ENCODE measurements at regions not wholly inside any gene's neighbourhood (a gene's known extent, or its start where the extent isn't known, plus 50 kb on each side); places are given as distances from the start of the nearest gene placed in this dataset.
"Not testable (repeated sequence)": the region's sequence is repeated elsewhere in the genome, so short reads cannot be mapped to it uniquely, and the experiment has no call there.

DNA sequence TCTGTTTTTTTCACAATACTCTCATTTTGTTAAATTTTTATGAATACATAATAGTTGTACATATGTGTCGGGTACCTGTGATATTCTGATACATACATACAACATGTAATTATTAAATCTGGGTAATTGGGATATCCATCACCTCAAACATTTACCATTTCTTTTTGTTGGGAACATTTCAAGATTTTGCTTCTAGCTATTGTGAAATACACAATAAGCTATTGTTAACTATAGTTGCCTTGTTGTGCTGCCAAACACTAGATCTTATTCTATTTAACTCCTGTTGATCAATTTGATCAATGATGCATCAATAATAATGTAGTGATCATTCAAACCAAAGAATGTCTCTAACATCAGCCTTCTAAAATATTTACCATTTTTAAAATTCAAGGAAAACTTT, 234.6 kb upstream of the NR5A2 start:
- no peak for DNase-seq (ENCODE audit: low read depth)

DNA sequence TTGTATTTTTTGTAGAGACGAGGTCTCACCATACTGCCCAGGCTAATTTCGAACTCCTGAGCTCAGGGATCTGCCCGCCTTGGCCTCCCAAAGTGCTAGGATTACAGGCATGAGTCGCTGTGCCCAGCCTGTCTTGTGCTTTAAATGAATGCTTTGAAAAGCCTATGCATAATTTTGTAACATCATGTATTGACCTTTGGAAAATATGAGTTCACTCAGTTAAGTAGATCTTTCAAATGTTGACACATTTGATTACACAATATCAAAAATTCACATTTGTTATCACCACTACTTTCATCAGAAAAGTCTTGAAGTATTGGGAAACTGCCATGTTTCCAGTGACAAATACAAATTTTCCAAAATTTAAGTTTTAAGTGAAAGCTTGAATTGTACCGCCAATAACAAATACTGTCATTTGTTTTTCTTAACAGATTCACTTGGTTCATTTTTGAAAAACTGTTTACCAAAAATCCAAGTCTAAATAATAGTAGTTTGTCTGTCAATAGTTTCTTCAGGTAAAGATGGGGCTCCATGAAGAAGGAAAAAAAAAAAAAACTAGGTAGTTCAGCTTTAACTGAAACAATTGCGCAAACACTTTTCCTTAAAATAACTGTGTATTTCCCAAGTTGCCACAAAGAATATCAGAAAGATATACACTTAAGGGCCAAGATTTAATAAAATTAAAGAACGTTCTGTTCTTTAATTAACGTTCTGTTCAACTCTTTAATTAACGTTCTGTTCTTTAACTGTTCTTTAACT, 233.2 kb upstream of the NR5A2 start:
- DNase-seq (ENCODE audit: low read depth): no peak

DNA sequence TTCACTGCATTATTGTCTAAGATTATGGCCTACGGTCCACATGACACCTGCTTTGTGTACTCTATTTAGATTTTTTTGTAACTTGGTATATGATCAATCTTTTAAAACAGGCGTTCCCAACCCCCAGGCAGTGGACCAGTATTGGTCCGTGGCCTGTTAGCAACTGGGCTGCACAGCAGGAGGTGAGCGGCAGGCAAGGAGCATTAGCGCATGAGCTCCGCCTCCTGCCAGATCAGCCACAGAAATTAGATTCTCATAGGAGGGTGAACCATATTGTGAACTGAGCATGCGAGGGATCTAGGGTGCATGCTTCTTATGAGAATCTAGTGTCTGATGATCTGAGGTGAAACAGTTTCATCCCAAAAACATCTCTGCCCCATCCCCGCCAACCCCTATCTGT, 228.4 kb upstream of the NR5A2 start:
- no peak for DNase-seq (ENCODE audit: low read depth)

DNA sequence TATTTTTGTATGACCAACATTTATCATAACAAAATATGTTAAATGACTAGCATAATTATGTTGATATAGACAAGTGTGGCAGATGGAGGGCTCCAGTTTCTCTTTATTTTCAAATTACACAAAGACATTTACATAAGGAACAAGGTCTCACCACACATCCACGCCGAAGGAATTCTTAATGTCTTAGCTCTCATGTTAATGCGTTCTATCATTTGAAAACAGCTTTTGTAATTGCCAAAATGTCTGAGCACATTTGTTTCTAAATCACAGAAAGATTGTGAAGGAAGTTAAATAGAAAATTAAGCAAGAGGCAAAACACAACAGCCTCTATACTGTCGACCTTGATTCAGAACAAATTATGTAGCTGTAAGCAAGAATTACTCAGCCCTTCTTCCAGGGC, 223.0 kb upstream of the NR5A2 start:
- no peak for DNase-seq (ENCODE audit: low read depth)

DNA sequence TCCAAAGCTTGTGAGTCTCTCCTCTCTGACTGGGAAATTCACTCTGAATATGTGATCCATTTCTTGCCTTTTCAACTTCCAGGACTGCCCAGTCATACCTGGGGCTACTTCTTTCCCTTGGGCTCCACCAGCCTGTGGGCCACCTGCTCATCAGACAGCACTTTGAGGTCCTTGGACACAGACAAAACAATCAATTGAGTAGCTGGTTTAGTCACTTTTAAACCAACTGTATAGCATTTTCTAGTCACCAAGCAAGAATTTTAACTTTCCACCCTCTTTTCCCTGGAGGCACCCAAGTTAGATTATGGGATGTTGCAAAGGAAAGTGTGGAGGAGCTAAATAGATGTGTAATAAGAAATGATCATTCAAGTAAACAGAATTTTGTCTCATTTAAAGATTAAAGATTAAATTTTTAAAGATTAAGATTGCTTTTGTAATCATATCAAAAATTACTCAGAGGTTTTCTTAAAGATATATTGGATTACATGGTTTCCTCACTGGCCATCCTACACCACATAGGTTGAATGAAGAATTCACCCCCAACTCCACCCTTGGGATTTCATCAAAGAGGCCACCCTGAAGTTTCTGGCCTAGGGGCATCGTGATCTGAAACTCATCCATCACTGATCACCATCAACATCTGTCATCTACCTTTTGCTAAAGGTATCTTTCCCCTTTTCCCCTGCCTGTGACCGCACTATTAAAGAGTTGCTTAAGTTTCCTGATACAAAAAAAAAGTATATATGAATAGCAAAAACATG, 219.2 kb upstream of the NR5A2 start:
- DNase-seq (ENCODE audit: low read depth): no peak

DNA sequence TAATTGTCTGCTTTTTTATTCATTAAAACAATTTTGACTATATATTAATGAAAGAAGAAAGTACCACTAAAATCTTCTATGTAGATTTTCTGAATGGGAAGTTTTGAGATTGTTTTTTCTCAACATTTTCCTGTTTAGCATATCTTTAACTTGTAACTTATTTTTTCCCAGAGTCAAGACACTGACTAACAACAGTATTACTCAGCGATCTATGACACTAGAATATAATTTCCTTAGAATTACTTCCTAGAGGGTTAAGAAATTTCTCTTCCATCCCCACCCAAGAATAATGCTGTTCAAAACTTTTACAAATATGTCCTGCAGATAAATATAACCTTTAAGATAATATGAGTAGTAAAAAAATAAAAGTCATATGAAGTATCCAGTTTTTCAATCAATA, 218.2 kb upstream of the NR5A2 start:
- DNase-seq (ENCODE audit: low read depth): no peak

DNA sequence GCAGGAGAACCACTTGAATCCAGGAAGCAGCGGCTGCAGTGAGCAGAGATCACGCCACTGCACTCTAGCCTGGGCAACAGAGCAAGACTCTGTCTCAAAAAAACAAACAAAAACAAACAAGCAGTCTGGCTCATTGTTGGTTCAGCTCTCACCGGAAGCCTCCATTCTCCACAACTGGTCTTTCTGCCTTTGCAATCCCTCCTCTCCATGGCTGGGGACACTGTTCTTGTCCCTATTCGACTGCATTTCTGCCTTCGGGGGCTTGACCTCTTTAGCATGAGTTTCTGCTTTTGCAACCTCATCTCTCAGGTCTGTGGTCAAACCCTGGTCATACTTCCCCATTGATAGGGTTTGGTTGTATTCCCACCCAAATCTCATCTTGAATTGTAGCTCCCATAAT, 216.3 kb upstream of the NR5A2 start:
- no peak for DNase-seq (ENCODE audit: low read depth)

DNA sequence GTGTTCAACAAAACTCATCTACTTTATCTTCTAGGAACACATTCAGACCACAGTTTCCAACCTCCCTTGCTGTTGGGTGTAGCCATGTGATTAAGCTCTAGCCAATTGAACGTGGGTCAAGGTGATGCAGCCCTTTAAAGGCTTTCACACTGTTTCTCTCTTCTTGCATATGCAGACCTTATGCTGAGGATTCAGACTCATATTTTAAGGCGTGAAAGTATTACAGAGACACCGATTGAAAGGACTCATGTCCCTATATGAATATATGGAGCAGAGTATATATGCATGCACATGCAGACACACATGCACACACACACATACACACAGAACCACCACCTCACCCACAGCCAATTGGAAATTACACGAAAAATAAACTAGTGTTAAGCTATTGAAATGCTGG, 214.3 kb upstream of the NR5A2 start:
- no peak for DNase-seq (ENCODE audit: low read depth)

DNA sequence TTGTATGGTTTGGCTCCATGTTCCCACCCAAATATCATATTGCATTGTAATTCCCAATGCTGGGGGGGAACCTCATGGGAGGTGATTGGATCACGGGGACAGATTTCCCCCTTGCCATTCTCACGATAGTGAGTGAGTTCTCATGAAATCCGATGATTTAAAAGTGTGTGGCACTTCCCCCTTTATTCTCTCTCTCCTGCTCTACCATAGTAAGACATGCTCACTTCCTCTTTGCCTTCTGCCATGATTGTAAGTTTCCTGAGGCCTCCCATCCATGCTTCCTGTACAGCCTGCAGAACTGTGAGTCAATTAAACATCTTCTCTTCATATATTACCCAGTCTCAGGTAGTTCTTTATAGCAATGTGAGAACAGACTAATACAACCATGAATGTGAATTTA, 211.6 kb upstream of the NR5A2 start:
- DNase-seq (ENCODE audit: low read depth): no peak

DNA sequence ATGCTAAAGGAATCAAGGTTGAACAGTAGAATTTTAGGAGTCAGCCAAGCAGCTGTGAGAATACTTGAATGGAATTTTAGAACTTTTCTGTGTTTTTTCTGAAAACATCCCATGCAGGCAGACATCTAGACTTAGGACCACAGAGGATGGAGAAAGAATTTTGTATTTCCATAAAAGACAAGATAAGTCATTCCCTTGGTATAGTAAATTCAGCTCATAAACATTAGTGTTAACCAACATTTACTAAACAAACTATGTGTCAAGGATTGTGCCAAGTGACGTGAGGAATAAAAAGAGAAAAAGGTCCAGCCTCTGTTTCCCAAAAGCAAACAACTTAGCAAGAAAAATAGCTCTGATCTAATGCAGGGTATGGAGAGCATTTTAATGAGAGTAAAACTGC, 210.2 kb upstream of the NR5A2 start:
- DNase-seq (ENCODE audit: low read depth): no peak

DNA sequence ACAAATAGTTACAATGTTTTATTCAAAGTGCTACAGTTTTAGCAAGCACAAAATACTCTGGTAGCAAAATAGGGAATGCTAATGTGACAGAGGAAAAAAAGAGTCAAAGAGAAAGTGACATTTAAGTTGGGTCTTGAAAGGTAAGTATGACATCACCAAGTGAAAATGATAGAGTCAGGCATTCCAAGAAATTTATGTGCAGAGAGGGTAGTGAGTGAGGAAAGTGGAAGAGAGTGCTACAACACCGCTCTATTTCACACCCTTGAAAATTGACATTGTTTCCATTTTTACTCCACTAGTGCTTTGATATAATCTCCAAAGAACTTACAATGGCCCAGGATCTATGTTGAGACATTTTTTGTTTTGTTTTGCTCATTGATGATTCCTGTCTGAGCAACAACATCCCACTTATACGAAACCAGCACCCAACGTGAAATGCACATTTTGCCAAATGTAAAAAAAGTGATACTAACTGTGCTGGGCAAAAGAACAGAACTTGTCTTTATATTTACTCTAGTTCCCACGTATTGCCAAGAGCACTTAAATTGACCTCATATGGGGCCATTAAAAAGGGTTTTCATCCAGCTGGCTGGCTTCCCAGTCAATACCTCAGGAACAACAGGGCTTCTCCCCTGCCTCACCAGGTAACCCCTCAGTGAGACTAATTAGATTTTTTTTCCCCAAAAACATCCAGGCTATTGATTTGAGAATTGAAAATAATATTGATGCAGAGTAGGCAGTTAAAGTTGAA, 206.3 kb upstream of the NR5A2 start:
- DNase-seq (ENCODE audit: low read depth): no peak

DNA sequence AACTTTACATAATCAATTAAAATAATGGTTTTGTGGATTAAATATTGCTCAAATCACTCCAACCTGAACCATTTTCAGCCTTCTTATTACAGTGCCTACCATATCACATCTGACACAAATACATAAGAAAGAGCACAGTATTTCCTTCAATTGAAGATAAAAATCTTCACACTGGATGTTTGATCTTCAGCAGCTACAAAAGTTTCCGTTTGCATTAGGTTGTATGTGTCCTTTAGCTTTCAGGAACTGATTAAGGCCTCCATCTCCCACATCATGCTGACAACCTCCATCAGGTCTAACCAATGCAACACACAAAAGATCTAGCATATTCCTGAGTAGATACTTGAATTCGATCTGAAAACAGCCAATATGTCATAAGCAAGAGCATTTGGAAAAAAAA, 195.1 kb upstream of the NR5A2 start:
- no peak for DNase-seq (ENCODE audit: low read depth)

DNA sequence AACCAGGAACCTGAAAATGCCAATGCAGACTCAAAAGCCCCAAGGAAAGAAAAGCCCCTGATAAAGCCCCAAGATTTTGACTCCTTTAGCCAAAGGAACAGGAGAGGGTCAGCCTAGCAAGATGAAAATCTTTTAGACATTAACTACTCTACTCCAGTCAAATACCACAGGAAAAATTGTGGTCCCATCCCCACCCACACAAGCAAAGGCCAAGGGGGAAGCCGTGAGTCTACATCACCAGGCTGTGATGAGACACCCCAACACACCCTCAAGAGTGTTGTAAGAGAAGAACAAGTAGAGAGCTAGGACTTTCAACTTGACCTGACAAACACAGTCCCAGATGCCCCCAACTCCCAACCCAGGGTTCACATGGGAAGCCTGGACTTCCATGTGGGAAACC, 192.8 kb upstream of the NR5A2 start:
- DNase-seq (ENCODE audit: low read depth): no peak

DNA sequence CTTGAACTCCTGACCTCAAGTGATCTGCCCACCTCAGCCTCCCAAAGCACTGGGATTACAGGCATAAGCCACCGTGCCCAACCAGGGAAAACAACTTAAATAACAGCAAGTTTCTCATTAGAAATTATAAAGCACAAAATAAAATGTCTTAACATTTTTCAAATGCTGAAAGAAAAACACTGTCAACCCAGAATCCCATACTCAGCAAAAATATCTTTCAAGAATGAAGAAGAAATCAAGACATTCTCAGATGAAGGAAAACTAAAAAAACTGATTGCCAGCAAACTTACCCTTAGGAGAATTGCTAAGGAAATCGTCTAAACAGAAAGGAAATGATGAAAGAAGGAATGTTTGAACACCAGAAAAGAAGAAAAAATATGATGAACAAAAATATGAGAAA, 191.1 kb upstream of the NR5A2 start:
- no peak for DNase-seq (ENCODE audit: low read depth)

DNA sequence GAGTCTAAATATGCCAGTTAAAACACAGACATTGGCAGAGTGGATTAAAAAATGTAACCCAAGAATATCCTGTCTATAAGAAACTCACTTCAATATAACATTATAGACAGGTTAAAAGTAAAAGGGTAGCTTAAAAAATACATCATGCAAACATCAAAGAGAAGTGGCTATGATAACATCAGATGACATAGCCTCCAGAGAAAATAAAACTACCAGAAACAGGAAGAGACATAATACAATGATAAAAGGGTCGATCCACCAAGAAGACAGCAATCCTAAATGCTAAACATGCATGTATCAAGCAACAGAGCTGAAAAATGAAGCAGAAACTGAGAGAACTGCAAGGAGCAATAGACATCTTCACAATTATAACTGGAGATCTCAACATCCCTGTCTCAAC, 190.2 kb upstream of the NR5A2 start:
- no peak for DNase-seq (ENCODE audit: low read depth)

DNA sequence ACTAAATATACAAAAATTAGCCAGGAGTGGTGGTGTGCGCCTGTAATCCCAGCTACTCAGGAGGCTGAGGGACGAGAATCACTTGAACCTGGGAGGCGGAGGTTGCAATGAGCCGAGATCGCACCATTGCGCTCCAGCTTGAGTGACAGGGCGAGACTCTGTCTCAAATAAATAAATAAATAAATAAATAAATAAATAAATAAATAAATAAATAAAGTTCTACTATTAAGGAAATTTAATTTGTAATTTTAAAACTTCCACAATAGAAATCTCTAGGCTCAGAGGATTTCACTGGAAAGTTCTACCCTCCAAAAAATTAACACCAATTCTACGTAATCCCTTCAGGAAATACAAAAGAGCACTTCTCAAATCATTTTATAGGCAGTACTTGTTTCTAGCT, 187.9 kb upstream of the NR5A2 start:
- DNase-seq (ENCODE audit: low read depth): not testable (repeated sequence)

DNA sequence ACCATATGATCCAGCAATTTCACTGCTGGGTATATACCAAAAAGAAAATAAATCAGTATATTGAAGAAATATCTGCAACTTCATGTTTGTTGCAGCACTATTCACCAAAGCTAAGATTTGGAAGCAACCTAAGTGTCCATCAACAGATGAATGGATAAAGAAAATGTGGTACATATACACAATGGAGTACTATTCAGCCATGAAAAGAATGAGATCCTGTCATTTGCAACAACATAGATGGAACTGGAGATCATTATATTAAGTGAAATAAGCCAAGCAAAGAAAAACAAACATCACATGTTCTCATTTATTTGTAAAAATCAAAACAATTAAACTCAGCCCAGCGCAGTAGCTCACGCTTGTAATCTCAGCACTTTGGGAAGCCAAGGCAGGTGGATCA, 184.4 kb upstream of the NR5A2 start:
- not testable (repeated sequence) for DNase-seq (ENCODE audit: low read depth)

DNA sequence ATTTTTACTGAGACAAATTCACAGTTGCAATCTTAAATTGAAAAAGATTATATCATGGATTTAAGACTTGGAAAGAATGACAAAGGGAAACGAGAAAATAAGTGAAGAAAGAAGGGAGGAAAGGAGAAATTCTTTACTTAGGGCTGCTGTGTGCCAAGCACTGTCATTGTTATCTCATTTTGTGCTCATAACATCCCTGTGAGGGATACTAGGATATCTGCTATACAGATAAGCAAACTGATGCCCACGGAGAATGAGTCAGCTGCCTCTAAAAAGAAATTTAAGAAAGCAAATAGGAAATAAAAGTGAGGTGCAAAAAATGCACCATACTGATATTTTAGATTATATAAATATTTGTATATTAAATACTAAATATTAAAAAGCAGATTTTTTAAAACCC, 183.6 kb upstream of the NR5A2 start:
- DNase-seq (ENCODE audit: low read depth): no peak

DNA sequence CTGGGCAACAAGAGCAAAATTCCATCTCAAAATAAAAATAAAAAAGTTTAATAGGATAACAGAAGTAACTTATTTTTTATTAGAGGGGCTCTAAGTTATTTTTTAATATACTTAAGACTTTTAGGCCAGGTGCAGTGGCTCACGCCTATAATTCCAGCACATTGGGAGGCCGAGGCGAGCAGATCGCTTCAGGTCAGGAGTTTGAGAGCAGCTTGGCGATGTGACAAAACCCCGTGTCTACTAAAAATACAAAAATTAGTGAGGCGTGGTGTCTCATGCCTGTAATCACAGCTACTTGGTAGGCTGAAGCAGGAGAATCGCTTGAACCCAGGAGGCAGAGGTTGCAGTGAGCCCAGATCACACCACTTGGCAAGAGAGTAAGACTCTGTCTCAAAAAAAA, 180.5 kb upstream of the NR5A2 start:
- no peak for DNase-seq (ENCODE audit: low read depth)

DNA sequence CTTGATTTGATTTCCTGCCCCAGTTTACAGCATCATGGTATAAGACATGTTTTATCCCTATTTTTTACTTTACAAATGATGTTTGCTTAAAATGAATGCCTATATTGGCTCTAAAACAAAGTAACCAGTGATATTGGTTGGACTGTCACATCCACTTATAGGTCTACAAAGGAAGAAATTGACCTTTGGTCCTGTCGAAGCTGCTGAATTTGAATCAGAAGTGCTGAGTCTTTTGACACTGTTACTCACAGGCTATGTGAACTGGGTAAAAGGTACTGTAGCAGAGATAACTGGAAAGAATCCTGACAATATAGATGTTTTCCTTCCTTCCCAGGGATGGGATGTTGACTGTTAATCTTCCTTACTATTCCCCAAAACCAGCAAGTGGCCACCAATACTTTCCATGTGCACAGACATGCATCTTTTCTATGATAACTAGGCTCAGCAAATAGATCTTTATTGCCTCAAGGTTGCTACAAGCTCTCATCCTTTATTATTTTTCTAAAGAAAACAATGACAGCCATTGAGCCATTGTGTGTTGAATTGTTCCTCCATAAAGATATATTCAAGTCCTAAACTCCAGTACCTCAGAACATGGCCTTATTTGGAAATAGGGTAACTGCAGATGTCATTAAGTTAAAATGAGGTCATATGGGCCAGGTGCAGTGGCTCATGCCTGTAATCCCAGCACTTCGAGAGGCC, 175.9 kb upstream of the NR5A2 start:
- no peak for DNase-seq (ENCODE audit: low read depth)

DNA sequence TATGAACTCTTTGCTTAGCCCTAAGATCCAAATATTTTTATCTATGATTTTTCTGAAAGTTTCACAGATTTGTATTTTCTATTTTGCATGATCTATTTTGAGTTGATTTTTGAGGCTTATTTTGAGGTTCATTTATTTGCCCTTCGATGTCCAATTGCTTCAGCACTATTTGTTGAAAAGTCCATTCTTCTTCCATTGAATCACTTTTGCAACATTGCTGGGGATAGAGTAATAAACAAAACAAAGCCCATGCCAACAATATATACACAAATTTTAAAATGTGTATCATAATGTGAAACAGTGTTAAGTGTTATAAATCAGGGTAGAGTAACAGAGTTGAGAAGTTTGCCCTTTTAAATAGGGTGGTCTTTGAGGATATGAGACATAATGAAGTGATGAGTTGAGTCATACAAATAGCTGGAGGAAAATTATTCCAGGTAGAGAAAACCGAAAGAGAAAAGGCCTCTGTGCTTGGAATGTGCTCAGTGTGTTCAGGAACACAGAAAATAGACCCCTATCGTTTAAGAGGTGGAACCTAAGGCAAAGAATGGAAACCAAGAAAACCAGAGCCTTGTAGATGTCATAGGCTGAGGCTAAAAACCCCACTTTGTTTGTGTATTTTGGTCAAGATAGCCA, 172.7 kb upstream of the NR5A2 start:
- DNase-seq (ENCODE audit: low read depth): no peak

DNA sequence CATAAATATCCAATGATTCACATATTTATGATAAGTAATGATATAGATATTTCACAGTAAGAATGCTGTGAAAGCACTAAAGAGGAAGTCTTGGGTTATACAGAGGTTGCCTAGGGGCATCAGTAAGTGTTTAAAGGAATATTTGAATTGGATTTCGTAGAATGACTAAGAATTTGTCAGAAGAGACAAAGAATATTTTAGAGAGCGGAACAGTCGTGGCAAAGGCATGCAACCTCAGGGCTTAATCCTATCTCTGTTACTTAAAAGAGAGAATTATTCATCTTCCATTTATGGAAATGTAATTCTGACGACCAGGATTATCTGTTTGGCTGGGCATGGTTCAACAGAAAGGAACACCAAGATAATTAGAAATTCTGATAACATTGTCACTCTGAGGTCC, 171.9 kb upstream of the NR5A2 start:
- no peak for DNase-seq (ENCODE audit: low read depth)
